NCI-H1436 (cell line): ENCODE measurements at regions not wholly inside any gene's neighbourhood (a gene's known extent, or its start where the extent isn't known, plus 50 kb on each side); places are given as distances from the start of the nearest gene placed in this dataset.
"Not testable (repeated sequence)": the region's sequence is repeated elsewhere in the genome, so short reads cannot be mapped to it uniquely, and the experiment has no call there.

Source experiments
- DNase-seq: peaks from one replicate; lab custom pipeline; 2025; lab: John Stamatoyannopoulos, UW

DNA sequence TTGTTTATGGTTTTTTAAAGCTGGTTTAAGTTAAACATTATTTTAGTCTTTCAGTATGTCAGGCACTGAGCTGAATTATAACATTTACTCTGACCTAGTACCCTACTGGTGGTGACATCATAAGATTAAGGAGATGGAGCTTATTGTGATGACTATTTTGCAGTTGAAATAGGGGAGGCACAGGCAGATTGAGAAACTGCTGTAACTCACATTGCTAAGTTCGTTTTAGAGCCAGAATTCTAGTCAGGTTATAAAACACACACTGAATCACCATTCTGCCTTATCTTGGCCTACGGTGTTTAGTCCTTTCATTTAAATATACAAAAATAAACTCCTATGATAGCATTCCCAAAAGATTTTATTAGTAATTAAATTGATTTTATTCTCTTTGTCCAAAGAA lies 584.1 kb downstream of the TFAP2A start:
- DNase-seq: no peak

DNA sequence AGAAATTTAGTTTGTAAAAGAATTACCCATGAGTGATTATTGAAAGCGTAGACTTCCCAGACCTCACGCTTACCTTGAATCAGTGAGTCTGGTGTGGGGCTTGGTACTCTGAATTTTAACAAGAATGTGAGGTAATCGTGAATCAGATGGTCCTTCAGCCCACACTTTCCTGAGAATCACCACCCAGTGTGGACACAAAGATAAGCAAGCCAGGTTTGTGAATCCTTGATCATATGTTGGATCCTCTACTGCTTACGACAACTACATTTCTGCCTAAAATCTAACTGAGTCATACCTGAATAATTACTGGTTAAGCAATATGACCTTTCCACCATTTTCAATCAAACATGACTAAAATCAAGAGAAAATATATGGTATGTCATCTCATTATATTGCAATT lies 589.3 kb downstream of the TFAP2A start:
- DNase-seq: no peak

DNA sequence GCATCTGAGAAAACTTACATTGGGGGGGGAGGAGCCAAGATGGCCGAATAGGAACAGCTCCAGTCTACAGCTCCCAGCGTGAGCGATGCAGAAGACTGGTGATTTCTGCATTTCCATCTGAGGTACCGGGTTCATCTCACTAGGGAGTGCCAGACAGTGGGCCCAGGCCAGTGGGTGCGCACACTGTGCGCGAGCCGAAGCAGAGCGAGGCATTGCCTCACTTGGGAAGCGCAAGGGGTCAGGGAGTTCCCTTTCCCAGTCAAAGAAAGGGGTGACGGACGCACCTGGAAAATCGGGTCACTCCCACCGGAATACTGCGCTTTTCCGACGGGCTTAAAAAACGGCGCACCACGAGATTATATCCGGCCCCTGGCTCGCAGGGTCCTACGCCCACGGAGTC lies 604.1 kb downstream of the TFAP2A start:
- DNase-seq: not testable (repeated sequence)

DNA sequence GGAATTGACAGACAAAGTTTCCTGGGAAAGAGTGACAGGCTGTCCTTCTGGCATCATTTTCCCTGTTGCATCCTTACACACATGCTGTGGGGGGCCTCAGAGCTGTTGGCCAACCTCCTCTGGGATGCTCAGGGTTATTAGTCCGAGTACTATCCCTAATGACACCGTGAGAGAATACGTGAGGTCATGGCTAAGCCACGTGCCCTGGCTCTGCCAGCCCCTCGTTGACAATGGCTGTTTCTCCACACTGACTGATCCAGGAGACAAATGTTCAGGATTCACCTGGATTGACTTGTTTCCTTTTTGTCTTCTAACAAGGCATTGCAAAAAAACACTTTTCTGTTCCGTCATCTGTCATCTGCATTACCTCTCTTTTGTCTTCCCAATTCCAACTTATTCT lies 604.6 kb downstream of the TFAP2A start:
- DNase-seq: no peak

DNA sequence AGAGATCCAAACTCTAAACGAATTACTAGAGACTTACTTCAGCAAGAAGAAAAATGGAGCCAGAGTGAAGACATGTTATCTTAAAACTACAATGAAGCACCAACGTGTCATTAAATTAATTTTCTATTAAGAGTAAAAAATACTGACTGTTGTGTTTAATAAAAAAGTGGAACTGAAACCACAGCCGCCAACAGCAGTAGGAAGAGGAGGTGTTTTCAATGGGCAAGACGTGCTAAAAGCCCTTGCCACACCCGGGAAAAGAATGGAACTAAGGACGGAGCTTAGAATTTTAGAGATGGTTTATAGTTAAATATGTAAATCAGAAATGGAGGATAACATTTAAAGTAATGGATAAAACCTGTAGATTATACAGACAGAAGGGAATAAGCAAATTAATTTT lies 608.7 kb downstream of the TFAP2A start:
- no peak for DNase-seq

DNA sequence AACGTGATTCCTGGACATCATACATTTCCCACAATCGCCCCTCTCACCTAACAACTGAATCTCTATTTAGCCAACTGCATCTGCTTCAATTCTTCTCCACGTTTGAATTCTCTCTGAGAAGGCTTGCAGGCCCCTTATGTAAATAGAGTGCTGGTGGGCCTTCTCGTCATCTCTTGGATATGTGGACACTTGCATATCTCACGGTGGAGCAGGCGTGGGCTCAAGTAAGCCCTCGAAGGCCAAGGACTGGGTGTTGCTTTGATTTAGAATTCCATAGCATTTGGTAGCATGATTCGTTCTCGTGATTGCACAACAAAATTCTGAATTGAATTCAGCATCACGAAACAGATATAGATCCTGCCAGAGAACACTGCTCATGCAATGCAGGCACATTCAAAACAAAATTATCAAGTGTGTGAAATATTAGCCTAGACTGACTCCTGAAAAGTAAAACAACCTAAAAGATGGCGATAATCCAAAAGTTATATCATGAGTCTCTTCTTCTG lies 613.6 kb downstream of the TFAP2A start:
- no peak for DNase-seq

DNA sequence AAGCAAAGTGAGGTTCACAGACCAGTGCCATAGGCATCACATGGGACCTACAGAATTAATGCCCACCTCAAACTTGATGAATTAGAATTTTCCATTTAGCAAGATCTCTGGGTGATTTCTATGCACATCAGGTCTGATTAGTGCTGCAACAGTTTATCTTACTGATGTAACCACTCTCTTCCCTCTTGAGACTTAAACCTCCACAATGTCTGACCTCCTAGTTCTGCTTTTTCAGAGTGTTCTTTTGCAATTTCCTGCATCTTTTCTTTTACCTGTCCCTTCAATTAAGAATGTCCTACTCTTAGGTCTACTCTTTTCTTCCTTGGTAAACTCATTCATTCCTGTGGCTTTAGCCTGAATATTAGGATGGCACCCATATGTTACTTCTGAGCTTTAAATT lies 615.3 kb downstream of the TFAP2A start:
- DNase-seq: no peak

DNA sequence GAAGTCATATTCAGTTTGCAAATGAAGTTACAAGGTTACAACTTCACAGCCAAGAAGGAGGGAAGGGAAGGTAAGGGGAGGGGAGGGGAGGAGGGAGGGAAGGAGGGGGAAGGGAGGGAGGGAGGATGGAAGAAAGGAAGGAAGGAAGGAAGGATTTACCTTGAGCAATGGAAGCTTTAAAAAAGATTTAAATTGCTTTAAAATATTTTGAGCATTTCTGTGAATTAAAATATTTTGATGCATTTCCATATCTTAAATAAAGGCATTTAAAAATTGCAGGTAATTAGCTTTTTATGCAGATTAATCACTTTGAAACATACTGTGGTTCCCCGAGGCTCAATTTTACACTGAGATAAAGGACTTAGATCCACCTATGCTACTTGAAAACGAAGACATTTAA lies 618.0 kb downstream of the TFAP2A start:
- DNase-seq: no peak

DNA sequence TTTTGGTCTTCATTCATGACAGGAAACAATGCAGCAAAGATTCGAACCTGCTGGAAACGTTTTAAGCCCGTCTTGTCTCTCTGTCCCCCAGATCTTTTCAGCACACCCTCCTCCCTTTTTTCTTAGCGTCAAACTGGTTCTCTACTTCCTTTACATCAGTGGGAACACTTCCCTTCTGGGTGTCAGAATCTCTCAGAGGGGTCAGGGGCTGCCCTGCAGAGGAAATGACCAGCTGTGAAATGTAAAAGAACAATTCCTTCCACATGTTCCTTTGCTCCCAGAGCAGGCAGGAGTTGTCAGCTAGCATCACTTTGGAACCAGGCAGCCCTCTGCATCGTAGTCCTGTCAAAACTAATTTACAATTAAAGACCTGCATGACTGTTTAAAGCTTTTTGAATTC lies 619.0 kb downstream of the TFAP2A start:
- no peak for DNase-seq

DNA sequence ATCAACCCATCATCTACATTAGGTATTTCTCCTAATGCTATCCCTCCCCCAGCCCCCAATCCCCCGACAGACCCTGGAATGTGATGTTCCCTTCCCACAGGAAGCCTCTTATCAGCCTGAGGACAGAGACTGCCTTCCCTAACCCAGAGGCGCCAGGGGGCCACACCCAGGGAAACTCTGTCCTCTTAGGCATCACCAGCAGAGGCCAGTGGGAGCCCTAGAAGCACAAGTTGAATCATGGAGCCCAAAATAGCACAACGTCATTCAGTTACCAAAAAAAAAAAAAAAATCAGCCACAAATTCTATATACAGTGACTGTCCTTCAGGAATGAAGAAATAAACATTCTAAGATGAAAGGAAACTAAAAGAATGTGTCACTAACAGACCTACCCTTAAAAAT lies 625.7 kb downstream of the TFAP2A start:
- DNase-seq: no peak

DNA sequence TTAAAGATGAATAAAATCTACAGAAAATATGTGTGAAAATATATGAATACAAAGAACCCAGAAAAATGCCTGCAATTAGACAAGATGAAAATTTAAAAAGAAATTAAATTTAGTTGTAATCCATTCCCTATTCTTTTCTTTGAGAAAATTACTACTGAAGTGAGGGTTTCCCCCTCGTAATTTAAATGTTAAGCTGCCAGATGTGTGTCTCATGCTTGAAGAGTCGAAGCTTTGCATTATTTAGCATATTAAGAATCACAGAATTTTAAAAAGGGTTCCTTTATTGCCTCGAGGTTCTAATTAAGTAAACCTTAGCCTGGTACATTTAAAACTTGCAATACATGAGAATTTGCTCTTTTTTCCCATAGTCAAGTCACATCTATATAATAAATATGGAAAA lies 630.1 kb downstream of the TFAP2A start:
- DNase-seq: no peak

DNA sequence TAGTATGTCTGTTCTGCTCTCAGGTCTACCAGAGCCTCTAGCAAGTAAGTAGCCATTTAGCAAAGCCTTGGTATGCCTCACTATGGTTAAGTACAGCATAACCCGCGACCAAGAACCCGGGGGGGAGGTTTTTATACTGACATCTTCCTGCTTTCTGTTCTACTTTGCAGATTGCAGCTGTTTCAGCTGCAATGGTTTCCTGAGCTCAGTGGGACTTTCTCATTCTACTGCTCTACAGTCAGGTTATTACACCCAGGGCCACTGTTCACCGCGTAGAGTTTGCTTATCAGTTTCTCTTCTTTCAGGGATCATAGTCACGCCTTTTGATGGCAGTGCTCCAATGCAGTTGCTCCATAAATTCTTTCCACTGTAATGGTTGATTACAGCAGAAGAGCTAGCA lies 631.3 kb downstream of the TFAP2A start:
- no peak for DNase-seq

DNA sequence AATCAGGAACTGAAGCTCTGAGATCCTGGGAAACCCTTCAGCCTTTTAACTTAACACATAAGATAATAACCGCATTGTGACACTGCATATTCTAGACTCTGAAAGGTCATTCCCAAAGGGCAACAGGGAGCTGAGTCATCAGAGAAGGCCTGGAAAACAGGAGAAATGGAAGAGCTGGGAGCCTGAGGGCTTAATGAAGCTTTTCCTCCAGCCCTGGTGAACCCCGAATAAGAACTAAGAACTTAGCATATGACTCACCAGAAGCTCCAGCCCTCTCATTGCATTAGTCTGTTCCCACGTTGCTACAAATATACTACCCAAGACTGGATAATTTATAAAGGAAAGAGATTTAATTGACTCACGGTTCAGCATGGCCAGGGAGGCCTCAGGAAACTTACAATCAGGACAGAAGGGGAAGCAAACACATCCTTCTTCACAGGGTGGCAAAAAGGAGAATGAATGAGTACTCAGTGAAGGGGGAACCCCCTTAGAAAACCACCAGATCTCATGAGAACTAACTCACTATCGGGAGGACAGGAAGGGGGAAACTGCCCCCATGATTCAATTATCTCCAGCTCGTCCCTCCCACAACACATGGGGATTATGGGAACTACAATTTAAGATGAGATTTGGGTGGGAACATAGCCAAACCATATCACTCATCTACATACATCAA lies 648.5 kb downstream of the TFAP2A start:
- DNase-seq: no peak

DNA sequence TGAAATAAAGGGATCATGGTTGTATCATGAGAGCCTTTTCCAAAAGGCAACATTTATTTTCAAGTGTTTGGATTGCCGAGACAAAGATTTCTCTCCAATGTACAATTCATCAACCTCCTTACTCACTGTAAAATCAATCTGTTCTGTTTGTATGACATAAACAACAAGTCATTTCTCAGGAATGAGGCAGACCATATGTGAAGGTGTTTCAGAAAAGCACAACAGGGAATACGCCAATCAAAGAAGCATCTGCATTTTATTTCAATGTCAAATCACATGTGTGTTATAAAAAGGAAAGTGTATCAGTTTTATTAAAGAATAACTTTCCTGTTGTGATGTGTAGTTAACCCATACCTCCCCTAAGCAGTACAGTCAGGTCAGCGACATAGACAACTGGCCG lies 653.7 kb downstream of the TFAP2A start:
- DNase-seq: no peak

DNA sequence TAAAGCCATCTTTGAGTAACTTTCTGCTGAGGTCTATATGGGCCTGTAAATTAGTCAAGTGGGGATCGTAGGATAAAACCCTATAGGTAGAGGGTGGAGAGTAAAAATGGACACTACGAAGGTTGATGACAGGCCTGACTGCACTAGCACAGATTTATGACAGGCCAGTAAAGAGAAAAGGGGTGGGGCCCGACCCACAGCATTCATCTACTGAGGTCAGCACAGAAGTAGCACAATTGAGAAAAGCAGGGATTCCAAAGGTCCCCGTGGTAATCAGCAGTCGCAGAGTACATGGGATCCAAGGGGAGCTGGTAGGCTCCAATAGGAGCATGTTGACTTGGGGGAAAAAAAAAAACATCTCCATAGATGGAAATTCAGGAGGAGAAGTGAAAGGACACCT lies 660.4 kb downstream of the TFAP2A start:
- DNase-seq: no peak

DNA sequence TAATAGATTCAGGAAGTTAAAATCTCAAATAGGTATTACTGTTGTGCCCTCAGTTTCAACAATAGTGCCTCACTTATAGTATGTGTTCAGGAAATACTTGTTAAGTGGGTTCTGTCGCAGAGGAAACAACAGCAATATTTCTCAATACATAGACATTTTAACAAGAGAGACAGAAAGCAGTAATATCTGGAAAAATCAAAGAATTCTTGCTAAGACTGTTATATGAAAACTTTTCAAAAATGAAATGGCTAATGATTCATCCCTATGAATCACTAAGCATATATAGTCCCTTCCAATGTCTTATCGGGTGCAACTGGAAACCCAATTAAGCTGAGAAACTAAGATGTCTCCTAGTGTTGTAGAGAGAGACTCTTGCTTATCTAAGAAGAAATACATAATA lies 668.9 kb downstream of the TFAP2A start:
- no peak for DNase-seq

DNA sequence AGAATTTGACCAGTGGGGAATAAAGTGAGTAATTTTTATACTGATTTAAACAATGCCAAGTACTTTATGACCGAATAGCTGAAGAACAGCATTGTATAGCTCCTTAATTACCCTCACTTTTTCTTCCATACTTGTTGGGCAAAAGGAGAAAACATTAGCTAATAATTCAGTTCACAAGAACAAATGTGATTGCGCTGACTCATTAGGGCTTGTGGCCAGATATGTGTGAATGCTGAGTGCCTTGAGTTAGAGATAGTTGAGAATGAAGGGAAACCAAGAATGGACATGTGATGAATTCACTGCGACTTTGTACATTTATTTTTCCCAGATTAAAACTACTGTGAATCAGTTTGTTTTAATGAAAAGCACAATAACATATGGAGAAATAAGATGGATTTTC lies 669.4 kb downstream of the TFAP2A start:
- no peak for DNase-seq

DNA sequence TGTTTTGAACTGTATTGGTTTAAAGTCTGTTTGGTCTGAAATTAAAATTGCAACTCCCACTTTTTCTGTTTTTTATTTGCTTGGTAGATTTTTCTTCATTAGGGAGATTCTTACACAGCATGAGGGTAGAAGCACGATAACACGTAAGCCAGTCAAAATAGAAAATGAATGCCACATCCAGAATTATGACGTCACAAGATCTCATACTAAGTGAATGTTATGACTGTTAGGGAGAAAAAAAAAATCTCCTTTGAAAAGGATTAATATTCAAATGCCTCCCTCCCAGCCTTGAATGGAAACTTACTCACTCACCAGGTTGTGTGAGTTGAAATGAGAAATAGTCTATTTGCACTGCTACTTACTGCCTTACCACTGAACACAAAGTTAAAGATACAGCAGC lies 670.8 kb downstream of the TFAP2A start:
- no peak for DNase-seq

DNA sequence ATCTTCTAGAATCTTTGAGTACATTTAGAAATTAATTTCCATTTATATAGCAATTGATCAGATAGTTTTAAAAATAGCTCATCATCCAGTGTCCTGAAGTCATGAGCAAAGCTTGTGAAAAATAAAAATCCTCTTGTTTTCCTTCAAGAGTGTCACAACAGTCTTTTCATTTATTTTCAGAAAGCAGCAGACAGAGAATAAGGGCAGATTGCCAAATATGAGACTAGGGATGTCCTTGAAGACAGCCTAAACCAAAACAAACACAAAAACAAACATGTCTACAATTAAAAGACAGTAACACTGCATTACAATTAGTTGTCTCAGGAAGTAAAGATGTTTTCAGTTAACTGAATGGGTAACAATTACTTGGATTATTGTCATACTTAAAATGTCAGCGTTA lies 682.8 kb downstream of the TFAP2A start:
- peak; percentile 3 for DNase-seq

DNA sequence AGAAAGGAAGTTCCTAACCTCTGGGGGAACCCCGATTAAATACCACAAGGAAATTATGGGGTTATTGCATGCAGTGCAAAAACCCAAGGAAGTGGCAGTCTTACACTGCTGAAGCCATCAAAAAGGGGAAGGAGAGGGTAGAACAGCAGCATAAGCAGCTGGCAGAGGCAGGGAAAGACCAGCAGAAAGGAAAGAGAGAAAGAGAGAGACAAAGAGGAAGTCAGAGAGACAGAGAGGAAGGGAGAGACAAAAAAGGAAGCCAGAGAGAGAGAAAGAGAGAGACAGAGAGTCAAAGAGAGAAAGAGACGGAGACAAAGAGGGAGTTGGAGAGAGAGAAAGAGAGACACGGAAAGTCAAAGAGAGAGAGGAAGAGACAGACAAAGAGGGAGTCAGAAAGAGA lies 689.1 kb downstream of the TFAP2A start:
- not testable (repeated sequence) for DNase-seq

DNA sequence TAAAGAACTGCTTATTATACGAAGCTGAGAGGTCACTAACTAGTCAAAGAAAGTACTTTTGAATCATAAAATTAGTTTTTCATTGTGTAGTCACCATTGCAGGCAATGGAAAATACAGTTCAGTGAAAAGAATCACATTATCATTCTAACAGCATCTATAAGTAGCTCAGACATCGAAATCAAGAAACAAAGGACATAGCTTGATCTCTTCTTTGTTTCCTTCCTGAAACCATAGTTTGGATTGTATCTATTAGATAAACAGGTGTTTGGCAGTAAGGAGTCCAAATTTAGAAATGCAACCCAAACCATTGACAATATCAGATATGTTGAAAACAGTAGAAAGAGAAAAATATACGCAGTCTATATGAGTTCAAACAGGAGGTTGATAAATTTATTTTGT lies 697.3 kb downstream of the TFAP2A start:
- DNase-seq: no peak

DNA sequence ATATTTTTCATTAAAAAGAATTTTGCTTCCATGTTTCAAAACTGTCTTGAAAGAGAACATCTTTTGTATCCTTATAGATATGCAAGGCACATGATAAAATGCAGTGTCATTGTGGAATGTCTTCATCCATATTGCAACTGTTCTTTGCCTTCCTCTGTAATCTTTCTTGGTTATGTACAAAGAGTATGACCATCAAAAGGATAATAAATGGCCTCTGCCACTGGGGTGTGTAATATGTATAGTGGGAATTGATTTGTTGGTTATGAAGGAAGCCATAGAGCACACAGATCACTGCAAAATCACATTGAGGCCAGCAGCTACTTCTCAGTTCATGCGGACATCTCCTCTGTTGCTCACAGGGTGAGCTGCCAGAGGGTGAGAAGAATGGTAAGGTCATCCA lies 703.5 kb downstream of the TFAP2A start:
- no peak for DNase-seq

DNA sequence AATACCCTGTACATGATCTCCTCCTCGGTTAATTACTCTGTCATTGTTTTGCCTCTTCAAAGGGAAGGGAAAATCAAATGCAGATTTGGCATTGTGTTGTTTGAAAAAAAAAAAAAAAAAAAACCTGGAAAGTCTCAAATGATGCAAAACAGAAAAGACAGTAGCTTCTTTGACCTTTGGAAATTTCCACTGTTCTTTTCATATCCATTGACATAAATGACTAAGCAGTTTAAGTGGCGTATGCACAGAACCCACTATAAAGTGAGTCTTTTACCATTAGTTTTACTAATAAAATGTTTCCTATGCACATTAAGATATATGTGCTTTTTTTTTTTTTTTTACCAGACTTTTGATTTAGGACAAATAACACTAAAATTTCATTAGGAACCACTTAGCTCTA lies 704.3 kb downstream of the TFAP2A start:
- DNase-seq: no peak

DNA sequence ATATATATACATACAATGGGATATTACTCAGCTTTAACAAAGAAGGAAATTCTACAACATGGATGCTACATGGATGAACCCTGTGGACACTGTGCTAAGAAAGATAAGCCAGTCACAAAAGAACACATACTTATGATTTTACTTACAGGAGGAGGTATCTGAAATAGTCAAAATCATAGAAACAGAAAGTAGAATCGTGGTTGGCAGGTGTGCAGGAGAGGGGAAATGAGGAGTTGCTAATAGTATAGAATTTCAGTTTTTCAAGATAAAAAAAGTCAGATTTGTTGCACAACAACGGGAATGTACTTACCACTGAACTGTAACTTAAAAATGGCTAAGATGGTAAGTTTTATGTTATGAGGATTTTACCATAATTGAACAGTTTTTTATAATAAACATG lies 706.3 kb downstream of the TFAP2A start:
- no peak for DNase-seq

DNA sequence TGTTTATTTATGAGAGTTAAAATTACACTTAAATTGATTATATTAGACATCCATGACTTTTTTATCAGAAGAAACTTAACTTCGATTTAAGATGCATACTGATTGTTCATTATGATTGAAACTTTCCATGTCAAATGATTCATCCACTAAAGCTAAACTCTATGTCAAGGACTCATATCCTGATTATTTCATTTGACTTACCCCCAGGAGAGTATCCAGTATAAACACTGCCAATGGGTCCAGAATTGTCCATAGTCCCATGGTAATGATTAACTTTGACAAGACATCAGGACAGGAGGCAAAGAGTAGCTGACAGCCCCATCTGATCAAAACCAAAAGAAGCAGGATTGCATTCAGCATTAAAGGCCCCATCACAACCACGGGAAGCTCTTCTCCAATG lies 709.9 kb downstream of the TFAP2A start:
- no peak for DNase-seq
